HepG2 (cell line): ENCODE measurements at regions not wholly inside any gene's neighbourhood (a gene's known extent, or its start where the extent isn't known, plus 50 kb on each side); places are given as distances from the start of the nearest gene placed in this dataset.
"Not testable (repeated sequence)": the region's sequence is repeated elsewhere in the genome, so short reads cannot be mapped to it uniquely, and the experiment has no call there.

Experiments
- ATAC-seq: fragments of 200-7000 bp; cut with Tn5 transposase; 3 replicates; pipeline ENCODE4 v1.9.1; 2020; ENCODE audit warnings: mild to moderate bottlenecking, moderate library complexity
- BruUV-seq: library from RNA; stranded (reverse); fragments of 400-500 nt; replicated peaks from 2 replicates; lab custom pipeline; 2021; lab: Mats Ljungman, UMichigan
- CTCF ChIA-PET: fragments of 300-600 bp; formaldehyde crosslinking; extraction: SDS; loops from one replicate; lab custom pipeline; 2021; ENCODE audit warnings: low total read pairs, inconsistent platforms, low intra/inter-chr PET ratio; lab: Yijun Ruan, JAX
- POLR2A ChIA-PET: fragments of 350-600 bp; sonication (Branson Sonifier 250); formaldehyde crosslinking; loops from one replicate; lab custom pipeline; 2020; ENCODE audit warnings: antibody characterized with exemption, inconsistent platforms; lab: Yijun Ruan, JAX
- DNase-seq: peaks from one replicate; pipeline ENCODE4 v3.0.0-alpha.2; 2015; ENCODE audit warnings: low spot score
- FAIRE-seq: peaks from 3 replicates; lab custom pipeline; 2011; peaks lifted over from hg19 to GRCh38; lab: Jason Lieb, UNC
- H2AFZ ChIP-seq: one replicate; pipeline ENCODE4 v1.6.1; 2011; ENCODE audit warnings: low read length, inconsistent platforms
- H3K27ac ChIP-seq: fragments of 300-600 bp; 3 replicates; pipeline ENCODE4 v1.8.0; 2011; ENCODE audit warnings: mixed run types, mild to moderate bottlenecking, mixed read lengths, low read length, inconsistent platforms; ENCODE audit not compliant: insufficient read depth; ENCODE audit errors: extremely low read length
- H3K27me3 ChIP-seq, 2 experiments: fragments of 200-600 bp in 1 of 2; 2 replicates in 1 of 2; 3 replicates in 1 of 2; pipeline versions ENCODE4 v1.6.0 to v1.8.0; 2011; ENCODE audit warnings: low read length in 2 of 2, mild to moderate bottlenecking in 2 of 2, moderate library complexity in 2 of 2, inconsistent platforms in 1 of 2; ENCODE audit not compliant: insufficient read depth in 2 of 2, control insufficient read depth in 1 of 2
- H3K36me3 ChIP-seq, 2 experiments: fragments of 200-600 bp in 1 of 2; replicated peaks in 1 of 2; 2 replicates in 1 of 2; 3 replicates in 1 of 2; pipeline versions ENCODE4 v1.5.1 to v1.8.0; 2011; ENCODE audit warnings: low read length in 2 of 2, inconsistent platforms in 1 of 2; ENCODE audit not compliant: insufficient read depth in 2 of 2, control insufficient read depth in 1 of 2
- H3K4me1 ChIP-seq: 2 replicates; pipeline ENCODE4 v1.5.1; 2012; ENCODE audit warnings: low read length, inconsistent platforms; ENCODE audit not compliant: insufficient read depth
- H3K4me2 ChIP-seq: 2 replicates; pipeline ENCODE4 v1.6.0; 2011; ENCODE audit warnings: low read depth, low read length, inconsistent platforms
- H3K4me3 ChIP-seq, 3 experiments: fragments of 200-600 bp in 1 of 3; sonication (generic), shearing (Covaris generic) in 1 of 3; replicated peaks in 1 of 3; 2 replicates each; pipeline ENCODE4 v1.5.1; 2011 to 2016; ENCODE audit warnings: low read length in 3 of 3, inconsistent platforms in 2 of 3, low read depth in 2 of 3, mild to moderate bottlenecking in 2 of 3, control low read depth in 1 of 3, mixed read lengths in 1 of 3; ENCODE audit not compliant: insufficient read depth in 1 of 3
- H3K79me2 ChIP-seq: one replicate; pipeline ENCODE4 v1.6.1; 2011; ENCODE audit warnings: low read length, inconsistent platforms; ENCODE audit not compliant: insufficient read depth
- H3K9ac ChIP-seq: 2 replicates; pipeline ENCODE4 v1.6.0; 2011; ENCODE audit warnings: mild to moderate bottlenecking, low read depth, low read length, inconsistent platforms; ENCODE audit not compliant: insufficient read depth
- H3K9me3 ChIP-seq: 2 replicates; pipeline ENCODE4 v1.5.1; 2012; ENCODE audit warnings: mild to moderate bottlenecking, low read length
- H4K20me1 ChIP-seq: 2 replicates; pipeline ENCODE4 v1.6.0; 2011; ENCODE audit warnings: inconsistent platforms, mild to moderate bottlenecking, low read length, moderate library complexity; ENCODE audit not compliant: insufficient read depth
- STAG1 ChIP-seq: sonication (generic); formaldehyde crosslinking; IDR thresholded peaks from 2 replicates; pipeline ENCODE4 v1.4.0; 2020; ENCODE audit warnings: missing genetic modification reagents
- WGBS: methylation state at CpG from one replicate; pipeline ENCODE4 v1.1.6; 2017; ENCODE audit warnings: low lambda C conversion rate; 5-methylcytosine and 5-hydroxymethylcytosine counted together
- in situ Hi-C: cut with HindIII; loops from 2 replicates; pipeline ENCODE4 v1.10.0; 2017; ENCODE audit warnings: low pct_unique_long_range_greater_than_20kb; ENCODE audit not compliant: extremely low pct_ligation_motif_present
- intact Hi-C: fragments of 100-400 bp; cut with micrococcal nuclease; formaldehyde crosslinking; loops from one replicate; pipeline ENCODE4 v1.10.0; 2022; ENCODE audit not compliant: unreplicated experiment

GRCh38 chr1:146710838-146711521, 227.1 kb upstream of the NBPF12 start:
- TF ChIP-seq STAG1 (CRISPR knock-in tag), result peak; percentile 56
- BruUV-seq, in situ Hi-C loops: not testable (repeated sequence)

GRCh38 chr1:146709302-146709701, 228.8 kb upstream of the NBPF12 start:
- in situ Hi-C loops, H3K27ac ChIP-seq, H3K4me2 ChIP-seq, POLR2A ChIA-PET, FAIRE-seq, intact Hi-C loops, H3K79me2 ChIP-seq, H2AFZ ChIP-seq, H3K9me3 ChIP-seq, H3K27me3 ChIP-seq, H3K4me1 ChIP-seq, H4K20me1 ChIP-seq, H3K9ac ChIP-seq, H3K4me3 ChIP-seq, ATAC-seq, H3K36me3 ChIP-seq, CTCF ChIA-PET, BruUV-seq, DNase-seq: not testable (repeated sequence)
- WGBS, result 0% methylated on average over 1 of the region's 1 CpG

More at GRCh38 chr1:146710838-146711521, 227.1 kb upstream of the NBPF12 start:
- H3K4me3 ChIP-seq, H3K36me3 ChIP-seq, H2AFZ ChIP-seq, H3K9me3 ChIP-seq, H3K27ac ChIP-seq, H3K4me1 ChIP-seq, FAIRE-seq, H3K4me2 ChIP-seq, intact Hi-C loops, H3K27me3 ChIP-seq, H4K20me1 ChIP-seq, H3K9ac ChIP-seq, H3K79me2 ChIP-seq, CTCF ChIA-PET, POLR2A ChIA-PET: not testable (repeated sequence)
- ATAC-seq (peak; percentile 73), DNase-seq (peak; percentile 16)
- WGBS, result 40% methylated on average over 5 of the region's 5 CpGs

GRCh38 chr1:146704162-146704724, 233.9 kb upstream of the NBPF12 start:
- DNase-seq, H3K4me2 ChIP-seq, BruUV-seq, intact Hi-C loops, in situ Hi-C loops, FAIRE-seq, H3K9me3 ChIP-seq, H4K20me1 ChIP-seq, H3K36me3 ChIP-seq, H3K4me1 ChIP-seq, POLR2A ChIA-PET, H3K27ac ChIP-seq, H3K79me2 ChIP-seq, H2AFZ ChIP-seq, H3K9ac ChIP-seq, H3K27me3 ChIP-seq, H3K4me3 ChIP-seq, CTCF ChIA-PET: not testable (repeated sequence)
- ATAC-seq, result peak; percentile 99
- no CpG with 5 or more reads among the region's 2 CpGs for WGBS

GRCh38 chr1:146701320-146701719, 236.8 kb upstream of the NBPF12 start:
- H2AFZ ChIP-seq, DNase-seq, H4K20me1 ChIP-seq, H3K27me3 ChIP-seq, H3K4me2 ChIP-seq, BruUV-seq, H3K27ac ChIP-seq, in situ Hi-C loops, FAIRE-seq, intact Hi-C loops, POLR2A ChIA-PET, CTCF ChIA-PET, H3K4me1 ChIP-seq, H3K4me3 ChIP-seq, H3K36me3 ChIP-seq, H3K9ac ChIP-seq, H3K79me2 ChIP-seq, H3K9me3 ChIP-seq: not testable (repeated sequence)
- peak; percentile 48 for ATAC-seq
- no CpG with 5 or more reads among the region's 1 CpG for WGBS
